HG03571 (cell line): ENCODE measurements at regions not wholly inside any gene's neighbourhood (a gene's known extent, or its start where the extent isn't known, plus 50 kb on each side); places are given as distances from the start of the nearest gene placed in this dataset.
"Not testable (repeated sequence)": the region's sequence is repeated elsewhere in the genome, so short reads cannot be mapped to it uniquely, and the experiment has no call there.

Source experiments
- ATAC-seq: cut with Tn5 transposase; IDR thresholded peaks from one replicate; pipeline ENCODE4 v1.9.1; 2021; ENCODE audit not compliant: unreplicated experiment

- no peak for ATAC-seq
Measured at GRCh38 chr9:21533597-21533996, 51.5 kb upstream of the IFNE start.

DNA sequence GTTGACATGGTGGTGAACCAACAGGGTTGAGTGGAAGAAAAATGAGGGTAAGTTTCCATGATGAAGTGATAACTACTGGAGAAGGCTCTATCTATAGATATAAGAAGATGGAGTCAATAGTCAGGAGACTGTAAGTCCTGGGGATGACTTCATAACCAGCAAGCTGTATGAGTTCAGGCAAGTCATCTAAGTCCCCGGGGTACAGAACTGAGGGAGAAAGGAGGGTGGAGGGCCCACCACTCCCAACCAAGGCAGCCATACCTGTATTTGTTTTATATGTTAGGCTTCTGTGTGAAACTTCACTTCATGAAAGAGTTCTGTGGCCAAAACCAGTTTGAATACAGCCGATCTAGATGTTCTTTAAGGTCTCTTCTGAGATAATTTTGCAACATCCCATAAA is 53.3 kb upstream of the IFNE start:
- ATAC-seq, result no peak

GRCh38 chr9:21542787-21543186 is 60.7 kb upstream of the IFNE start:
- no peak for ATAC-seq

DNA sequence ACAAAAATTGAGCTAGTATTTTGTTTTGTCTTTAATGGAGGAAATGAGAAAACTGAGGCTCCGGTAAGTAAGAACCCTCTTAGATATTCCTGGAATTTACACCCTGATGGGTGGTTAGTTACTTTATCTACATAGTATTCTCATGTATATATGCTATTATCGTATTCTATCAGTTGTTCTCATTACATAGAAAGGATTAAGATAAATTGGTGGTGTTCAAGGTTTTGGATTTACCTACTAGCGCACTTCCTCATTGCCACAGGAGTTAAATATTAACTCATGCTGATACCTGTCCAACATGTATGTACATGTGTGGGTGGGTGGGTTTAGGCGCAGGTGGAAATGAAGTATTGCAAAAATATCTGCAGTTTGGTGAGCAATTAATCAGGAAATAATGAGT is 61.1 kb upstream of the IFNE start:
- no peak for ATAC-seq

GRCh38 chr9:21543816-21544215 is 61.7 kb upstream of the IFNE start:
- ATAC-seq, result not testable (repeated sequence)

- ATAC-seq, result no peak
Measured at GRCh38 chr9:21546949-21547348, 64.8 kb upstream of the IFNE start.

- no peak for ATAC-seq
Measured at GRCh38 chr9:21549251-21549765, 67.2 kb upstream of the IFNE start.

DNA sequence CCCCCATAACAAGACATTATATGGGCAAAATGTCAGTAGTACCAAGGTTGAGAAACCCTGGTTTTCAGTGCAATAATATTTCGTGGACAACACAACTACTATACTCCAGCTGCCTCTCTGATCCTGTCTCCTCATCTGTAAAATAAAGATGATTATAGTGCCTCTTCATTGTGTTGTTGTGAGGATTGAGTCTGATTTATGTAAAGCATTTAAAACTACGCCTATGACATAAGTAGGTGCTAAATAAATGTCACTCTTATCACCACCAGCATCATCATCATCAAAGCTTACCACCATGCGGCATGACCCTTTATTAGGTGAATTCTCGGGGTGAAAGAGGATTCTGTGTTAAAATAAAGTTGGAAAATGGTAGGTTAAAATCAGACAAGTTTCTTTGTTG is 67.8 kb upstream of the IFNE start:
- no peak for ATAC-seq

GRCh38 chr9:21550392-21550791 is 68.3 kb upstream of the IFNE start:
- ATAC-seq, result no peak

GRCh38 chr9:21551401-21551800 is 69.3 kb upstream of the IFNE start:
- no peak for ATAC-seq

DNA sequence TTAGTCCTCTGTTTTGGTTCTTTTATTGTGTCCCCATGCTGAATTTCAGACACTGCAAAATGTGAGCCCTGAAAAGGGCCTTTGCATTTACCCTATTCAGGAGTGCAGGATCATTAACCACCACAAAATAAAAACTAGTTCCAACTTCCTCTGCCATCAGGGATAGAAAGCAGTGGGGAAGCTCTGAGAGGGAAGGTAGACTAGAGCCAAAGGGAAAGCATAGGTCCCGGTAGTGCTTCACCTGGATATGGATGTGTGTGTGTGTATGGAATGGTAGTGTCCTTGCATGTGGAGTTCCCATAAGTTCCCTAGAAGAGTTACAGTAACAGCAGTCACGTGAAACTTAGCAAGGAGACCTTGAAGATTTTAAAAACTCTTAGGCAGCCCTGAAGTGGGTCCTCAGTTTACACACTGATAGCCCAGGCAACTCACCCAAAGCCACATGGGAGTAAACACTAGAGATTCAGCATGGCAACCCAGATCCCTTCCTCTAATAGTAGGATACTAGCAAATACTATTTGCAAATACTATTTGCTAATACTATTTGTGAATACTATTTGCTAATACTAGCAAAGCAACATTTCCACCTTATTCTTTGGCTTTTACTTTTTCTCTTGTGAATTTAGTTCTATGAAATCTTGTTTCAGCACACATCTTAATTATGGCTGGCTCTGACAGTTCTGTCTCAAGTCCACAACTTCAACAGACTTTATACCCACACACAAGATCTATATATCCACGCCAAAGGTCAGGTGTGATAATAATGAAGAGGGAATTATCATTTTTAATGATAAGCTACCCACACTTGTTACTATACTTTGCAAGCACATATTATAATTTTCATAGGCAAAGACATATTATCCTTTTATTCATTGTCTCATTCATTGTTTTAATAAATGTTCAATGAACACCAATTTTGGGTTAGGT is 70.4 kb upstream of the IFNE start:
- ATAC-seq, result no peak

GRCh38 chr9:21553441-21553840 is 71.3 kb upstream of the IFNE start:
- ATAC-seq, result no peak

DNA sequence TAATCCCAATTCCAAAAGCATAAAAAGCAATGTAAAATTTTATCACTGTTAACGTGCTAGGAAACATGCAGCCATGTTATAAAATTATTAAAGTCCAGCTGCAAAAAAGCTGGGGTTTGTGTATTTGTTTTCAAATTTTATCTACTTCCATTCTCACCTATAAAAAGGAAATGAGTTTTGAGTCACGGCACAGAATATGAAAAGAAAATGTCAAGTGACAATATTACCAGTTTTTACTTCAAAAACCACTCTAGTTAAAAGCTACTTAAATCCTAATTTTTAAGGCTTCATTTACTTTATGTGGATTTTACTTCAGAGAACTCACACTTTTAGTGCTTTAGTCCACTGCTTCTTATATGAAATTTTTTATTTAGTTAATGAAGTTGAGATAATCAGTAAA is 72.7 kb upstream of the IFNE start:
- ATAC-seq, result no peak

DNA sequence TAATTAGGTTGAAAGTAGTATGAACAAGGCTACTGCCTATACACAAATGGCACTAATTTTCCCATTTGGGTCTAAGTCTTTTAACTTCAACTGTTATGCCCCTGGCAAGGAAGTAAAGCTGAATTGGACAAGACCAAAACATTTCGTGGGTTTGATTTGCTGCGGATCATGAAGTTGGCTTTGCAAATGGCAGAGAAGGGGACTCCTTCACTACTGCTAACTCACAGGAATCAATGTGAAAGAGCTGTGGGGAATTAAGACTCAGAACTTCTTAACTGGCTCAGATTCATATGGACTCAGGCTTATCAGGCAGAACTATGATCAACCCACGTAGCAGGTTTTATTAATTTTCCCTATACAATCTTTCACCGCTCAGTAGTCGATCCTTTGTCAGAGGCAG is 73.8 kb upstream of the IFNE start:
- ATAC-seq, result no peak

GRCh38 chr9:21556581-21557427 is 74.7 kb upstream of the IFNE start:
- no peak for ATAC-seq

- ATAC-seq, result no peak
Measured at GRCh38 chr9:21557428-21557768, 75.3 kb upstream of the IFNE start.

GRCh38 chr9:21558079-21558478 is 76.0 kb upstream of the IFNE start:
- no peak for ATAC-seq

DNA sequence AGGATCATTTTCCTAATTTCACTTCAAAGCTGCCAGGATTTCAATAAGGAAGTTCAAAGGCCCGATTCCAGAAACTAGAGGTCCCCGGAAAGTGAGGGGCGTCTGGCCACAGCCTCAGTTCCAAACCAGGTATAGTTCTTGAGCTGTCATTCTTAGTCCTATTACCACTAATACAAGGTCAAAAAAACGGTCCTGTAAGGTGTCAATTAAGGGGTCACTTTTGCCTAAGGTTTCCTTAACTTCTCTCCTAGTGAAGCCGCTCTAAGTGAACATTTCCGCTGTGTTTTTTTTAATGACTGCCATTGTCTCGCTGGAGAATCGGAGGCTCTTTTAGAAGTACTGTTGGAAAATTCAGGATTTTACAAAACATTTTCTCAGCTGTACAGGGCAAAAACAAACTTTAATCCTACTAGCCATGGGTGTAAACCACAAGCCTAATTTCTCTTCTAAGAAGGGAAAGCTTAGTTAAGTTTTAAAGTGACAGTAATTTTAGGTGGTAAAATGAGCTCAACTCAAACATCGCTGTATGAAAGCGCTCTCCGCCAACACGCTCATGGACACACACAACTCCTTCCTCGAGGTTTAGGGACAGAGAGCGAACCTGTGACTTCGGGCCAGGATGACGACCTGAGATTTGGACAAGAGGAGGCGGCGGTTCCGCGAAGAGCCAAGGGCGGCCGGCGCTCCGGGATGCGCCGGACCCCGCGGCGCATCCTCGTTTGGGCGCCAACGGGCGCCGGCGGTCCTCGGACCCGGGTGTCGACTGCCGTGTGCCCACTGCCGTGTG is 76.7 kb upstream of the IFNE start:
- ATAC-seq, result no peak

- ATAC-seq, result peak; percentile 75
Measured at GRCh38 chr9:21559402-21560280, 77.5 kb upstream of the IFNE start.

DNA sequence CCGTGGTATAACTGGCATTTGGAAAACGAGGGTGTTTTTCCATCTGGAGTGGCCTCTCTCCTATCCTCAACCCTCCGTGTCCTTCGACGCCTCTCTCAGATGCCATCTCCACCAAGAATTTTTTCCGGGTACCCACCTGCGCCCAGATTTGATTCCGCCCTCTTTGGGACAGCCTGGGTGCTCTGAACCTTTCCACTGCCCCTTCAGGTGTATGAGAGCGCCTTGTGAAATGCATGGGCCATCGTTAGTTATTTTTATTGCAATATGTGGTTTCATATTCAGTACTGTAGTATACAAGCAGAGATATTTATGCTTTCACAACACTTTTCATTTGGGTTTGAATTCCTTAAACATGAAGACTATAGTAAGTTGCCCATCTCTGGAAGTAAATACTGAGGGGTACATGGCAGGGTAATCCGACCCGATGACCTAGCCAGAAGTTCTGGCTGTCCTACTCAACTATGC is 78.2 kb upstream of the IFNE start:
- ATAC-seq, result no peak
